ENCODE measurements at regions not wholly inside any gene's neighbourhood (a gene's known extent, or its start where the extent isn't known, plus 50 kb on each side); places are given as distances from the start of the nearest gene placed in this dataset.
"Not testable (repeated sequence)": the region's sequence is repeated elsewhere in the genome, so short reads cannot be mapped to it uniquely, and the experiment has no call there.

DNA sequence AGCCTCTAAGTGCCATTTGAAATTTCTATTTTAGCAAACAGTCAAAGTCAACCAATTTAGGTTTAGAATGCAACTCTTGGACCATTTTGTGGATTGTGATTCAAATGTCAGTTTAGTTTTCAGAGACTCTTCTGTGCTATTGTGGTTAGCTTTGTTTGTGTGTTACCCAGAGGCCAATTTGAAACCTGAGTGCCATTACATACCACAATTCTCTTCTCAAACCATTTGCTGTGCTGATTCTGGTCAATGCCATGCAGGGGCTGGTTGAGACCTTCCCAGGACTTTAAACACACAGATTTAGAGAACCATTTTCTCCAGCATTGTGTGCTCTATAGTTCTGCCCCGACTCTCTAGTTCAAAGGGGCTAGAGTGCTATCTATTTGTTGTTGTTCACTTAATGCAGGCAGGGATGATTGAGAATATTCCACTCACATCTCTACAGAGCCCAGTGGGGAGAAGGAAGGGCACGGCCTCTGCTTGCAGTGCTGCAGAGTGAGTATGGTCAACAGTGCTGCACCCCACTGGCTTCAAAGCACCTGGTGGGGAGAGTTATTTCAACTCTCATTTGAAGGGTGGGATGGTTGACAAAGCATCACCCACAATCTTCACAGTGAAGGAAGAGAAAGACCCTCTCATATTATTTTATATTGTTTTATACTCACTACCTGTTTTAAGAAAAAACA is 738.2 kb downstream of the COL12A1 start:
- no peak for DNase-seq

DNA sequence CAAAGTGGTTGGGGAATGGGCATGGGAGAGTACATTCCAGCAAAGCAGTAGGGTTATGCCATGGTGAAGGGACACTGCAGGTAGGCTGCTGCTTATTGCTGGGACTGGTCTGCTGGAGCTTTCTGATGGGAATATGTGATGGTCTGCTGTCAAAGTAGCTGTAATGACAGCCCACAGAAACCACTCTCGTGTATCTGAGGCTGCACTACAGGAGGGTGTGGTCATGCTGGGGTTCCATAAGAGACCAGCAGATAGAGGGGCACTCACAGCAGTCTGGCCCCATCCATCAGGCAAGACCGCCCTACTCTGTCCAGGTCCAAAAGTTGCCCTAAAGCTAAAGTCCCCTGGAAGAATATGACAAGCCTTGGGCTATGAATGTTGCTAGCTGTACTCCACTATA is 739.3 kb downstream of the COL12A1 start:
- no peak for DNase-seq

DNA sequence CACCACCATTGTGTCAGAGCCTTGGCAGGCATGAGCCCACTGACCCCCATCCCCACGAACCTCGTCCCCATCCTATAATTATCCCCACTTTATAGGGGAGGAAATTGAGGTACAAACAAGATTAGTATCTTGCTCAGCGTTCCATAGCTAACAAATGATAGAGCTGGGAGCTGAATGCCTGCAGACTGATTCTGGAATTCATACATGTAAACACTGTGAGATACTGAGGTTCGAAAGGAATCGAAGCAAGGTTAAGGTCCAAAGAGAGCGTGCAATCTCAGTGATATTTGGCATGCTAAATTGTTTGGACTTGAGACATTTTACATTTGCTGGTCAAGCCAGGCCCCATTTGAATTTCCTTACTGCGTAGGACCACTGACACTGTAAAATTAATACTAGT is 746.6 kb downstream of the COL12A1 start:
- DNase-seq: no peak

DNA sequence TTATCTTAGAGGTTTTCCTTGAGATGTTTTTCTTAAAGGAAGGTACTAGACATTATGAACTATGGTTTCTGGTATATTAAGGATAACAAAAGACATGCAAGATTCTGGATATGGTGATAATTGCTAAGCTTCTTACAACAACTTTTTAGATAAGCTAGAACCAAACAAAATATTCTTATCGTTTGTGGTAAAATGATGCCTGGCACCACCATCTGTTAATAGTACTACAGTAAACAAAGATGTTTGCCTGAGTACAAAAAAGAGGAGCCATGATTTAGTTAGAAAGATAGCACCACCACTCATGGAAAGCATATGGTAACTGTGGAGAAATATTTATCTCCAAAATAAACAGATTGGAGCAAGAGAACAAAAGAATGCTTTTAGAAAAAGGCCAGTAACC is 747.3 kb downstream of the COL12A1 start:
- DNase-seq: no peak

DNA sequence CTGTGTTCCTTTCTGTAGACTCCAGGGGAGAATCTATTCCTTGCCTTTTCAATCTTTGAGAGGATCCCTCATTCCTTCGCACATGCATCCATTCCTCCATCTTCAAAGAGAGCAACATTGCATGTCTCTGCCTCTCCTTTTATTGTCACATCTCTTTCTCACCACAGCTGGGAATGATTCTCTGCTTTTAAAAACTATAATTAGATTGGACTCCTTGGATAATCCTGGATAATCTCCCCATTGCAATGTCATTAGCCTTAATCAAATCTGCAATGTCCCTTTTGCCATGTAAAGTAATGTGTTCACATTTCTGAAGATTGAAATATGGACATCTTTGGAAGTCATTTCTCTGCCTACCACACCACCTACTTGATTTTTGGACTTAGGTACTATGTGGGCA is 750.1 kb downstream of the COL12A1 start:
- no peak for DNase-seq

DNA sequence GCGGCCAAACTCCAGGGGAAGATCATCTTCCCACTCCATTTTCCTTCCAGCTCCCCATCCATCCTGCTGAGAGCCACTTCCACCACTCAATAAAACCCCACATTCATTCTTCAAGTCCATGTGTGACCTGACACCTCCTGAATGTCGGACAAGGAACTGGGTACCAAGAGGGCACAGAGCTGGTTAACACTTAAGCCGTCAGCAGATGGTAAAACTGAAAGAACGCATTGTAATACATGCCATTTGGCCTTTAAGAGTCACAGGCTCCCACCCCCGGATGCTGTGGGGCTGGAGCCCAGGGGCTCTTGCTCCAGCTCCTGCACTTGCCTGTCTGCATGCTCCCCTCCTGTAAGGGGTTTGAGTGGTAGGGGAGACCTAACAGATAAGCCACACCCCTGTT is 753.9 kb downstream of the COL12A1 start:
- no peak for DNase-seq

DNA sequence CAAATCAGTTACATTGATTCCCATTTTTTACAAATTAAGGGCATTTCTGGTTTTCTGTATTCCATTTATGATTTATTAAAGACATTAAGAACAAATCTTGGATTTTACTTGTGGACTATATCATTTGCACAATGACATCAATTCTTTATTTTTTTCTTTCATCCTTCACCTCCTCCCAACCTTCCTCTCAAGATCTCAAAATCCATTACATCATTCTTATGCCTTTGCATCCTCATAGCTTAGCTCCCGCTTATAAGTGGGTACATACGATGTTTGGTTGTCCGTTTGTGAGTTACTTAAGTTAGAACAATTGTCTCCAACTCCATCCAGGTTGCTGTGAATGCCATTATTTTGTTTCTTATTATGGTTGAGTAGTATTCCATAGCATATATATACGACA is 752.8 kb downstream of the CD109 start:
- no peak for DNase-seq

DNA sequence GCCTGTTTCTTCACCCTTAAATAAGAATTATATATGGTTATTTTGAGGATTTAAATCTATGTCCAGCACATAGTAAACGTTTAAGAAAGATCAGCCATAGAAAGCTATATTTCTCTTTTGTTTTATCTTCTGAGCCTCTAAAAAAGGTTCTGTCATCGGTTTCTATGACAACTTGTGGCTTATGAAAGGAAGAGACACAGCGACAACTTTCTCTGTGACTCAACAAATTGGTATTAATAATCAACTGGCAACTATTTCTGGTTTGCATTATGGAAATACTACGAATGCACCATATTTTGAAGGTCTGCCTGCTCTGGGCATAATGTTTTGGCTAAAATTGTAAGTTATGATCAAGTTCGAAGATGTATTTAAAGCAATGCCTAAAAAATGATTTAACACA is 751.0 kb downstream of the CD109 start:
- no peak for DNase-seq

DNA sequence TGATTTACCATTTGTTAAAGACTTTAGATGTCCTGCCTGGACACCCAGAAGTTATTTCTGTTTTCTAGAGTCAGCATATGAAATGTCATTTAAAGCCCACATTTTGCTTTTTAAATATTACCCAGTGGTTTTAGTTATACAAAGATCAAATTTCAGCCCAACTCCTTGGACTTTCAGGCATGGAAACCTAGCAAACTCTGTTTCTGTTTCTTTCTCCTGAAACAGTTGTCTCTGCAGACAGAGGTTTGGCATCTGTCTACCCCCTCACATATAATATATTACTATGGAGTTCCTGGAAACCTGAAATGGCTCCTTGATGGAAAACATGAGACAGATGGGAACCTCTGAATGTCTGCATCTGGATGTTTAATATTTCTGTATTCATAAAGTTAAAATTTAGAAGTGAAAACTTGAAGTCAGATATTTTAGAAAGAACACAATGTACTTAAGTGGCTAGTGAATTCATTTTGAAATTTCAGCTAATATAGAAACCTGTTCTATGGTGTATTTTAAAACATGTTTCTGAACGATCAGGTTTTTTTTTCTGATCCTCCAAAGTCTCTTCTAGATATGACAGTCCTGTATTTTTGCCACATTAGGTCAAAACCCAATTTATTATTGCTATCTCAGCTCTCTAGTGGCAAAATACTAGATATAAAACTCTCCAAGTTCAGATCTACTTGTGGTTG is 743.3 kb downstream of the CD109 start:
- DNase-seq: no peak

DNA sequence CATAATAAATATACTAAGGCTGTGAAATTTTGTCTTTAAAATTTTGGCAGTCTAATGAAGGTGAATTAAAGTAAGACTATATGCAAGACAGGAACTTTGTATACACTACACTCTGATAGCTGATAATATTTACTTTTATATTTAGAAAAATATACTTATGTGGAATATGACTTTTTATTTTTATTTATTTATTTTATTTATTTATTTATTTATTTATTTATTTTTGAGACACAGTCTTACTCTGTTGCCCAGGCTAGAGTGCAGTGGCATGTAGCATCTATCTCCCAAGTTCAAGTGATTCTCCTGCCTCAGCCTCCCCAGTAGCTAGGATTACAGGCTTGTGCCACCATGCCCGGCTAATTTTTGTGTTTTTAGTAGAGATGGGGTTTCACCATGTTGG is 742.4 kb downstream of the CD109 start:
- not testable (repeated sequence) for DNase-seq

DNA sequence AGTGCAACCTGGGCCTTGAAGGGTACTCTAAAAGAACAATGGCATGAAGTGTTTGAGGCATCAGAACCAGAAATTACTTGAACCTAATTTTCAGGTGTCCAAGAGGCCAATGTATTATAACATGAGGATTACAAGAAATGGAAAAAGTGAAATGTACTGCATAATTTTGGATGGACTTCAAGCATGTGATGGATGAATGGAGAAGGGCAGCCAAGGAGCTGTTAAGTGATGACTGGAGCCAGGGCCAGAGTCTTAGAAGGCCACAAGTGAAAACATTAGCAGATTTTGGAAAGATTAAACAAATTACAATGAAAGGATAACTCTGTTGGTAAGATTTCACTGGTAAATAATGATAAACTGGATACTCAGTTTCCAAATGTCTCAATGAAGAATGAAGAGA is 738.2 kb downstream of the CD109 start:
- DNase-seq: no peak

DNA sequence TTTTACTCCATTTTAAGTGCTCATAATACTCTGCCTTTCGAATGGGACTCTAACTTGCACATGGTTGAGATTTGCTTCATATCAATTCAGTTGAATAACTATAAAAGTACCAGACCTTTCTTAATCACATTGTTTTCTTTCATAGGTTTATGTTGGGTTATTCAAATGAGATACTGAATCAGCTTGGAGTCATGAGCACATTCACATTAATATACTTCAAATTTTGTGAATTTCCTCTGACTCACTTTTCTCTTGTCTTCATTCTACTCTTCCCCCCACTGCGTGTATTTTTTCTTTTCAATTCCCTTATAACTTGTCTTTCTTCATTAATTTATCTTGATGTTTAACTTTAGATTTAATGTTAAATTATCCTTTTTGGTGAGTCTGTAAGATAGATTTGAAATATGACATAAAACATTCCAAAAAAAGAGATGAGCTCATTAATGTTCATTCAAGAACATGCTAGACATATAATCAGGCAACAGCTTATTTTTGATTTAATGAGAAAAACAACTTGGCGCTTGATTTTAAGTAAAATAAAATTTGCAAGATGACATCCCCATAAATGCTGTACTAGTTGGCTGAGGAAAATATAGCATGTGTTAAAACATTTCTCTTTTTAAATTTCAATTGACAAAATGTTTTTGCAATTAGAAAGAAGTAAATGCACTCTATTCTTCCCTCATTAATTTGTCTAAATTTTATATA is 736.0 kb downstream of the CD109 start:
- DNase-seq: no peak

DNA sequence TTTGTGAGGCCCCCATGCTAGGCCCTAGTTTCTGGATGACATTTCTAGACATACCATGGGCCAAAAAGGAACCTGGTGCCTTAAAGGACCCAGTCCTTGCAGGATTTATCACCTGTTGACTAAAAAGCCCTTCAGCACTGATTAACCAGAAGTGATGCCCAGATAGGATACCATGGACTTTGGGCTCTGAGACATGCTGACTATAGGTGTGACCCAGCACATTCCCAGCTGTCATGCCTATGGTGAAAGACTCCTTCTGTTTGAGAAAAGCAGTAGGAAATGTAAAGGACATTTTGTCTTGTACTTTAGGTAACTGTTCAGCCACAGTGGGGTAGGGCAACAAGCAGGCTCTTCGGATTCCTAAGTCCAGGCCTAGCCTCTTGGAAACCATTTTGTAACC is 724.2 kb downstream of the CD109 start:
- no peak for DNase-seq

DNA sequence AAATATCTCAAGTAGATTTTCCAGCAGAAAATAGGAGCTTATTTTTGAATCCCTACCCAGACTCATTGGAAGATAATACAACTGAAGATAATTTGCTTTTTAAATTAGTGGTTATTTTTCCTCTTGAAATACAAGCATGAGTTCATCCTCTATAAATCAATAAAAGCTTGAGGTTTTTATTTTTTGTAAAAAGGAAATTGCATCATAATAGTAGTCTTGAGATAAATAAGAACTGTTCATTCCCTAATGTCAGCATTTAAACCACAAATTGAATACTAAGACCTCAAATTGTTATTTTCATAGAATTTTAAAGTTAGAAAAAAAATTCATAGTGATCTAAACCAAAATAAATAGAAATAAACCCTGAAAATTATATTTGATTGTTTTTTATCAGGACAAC is 719.1 kb downstream of the CD109 start:
- no peak for DNase-seq

DNA sequence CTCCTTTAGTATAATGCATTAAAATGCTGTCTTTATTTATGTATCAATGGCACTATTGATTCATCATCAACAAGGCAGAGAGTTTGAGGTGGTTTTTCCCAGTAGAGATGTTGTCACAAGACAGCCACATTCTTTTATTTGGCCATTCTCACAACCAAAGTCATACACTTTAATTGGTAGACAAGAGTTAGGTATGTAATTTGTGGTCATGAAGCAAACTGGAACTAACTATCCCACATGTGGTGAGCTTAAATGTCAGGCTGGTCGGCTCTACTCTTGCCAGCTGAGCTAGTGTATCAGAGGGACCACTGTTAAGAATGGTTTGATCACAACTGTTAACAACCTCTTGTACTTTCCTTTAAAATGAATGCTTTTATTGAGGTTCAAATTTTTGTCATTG is 714.6 kb downstream of the CD109 start:
- DNase-seq: no peak

DNA sequence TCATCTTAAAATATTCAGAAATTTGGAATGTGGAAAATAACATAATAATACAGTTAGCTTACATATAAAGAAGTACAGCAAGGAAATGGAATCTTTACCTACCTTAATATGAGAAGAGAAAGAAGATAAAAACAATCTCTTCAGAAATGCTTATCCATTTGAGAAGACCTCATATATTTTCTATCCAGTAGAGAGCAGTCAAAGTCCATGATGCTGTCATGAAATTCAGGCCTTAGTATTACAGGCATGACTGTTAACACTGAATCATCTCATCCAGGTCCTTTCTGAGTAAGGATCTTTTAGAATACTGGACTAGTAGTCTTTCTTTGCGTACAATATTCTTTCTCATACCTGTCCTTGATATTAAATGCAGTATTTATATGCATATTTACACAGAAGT is 713.4 kb downstream of the CD109 start:
- DNase-seq: no peak

DNA sequence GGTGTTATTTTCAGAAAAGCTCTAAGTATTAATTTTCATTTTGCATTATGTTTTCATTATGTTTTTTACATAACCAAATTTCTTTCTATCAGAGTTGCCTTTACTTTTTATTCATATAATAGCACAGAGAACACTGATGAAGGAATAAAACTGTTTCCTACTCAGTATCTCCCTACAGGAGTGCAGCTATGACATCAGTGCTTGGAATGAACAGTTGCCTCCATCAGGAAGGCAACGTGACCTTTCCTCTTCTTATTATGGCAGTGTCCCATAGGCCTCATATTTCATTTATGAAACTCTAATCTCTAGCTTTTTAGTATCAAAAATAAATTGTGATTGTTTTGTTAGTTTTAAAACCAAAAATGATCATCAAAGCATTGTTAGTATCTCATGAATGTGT is 712.8 kb downstream of the CD109 start:
- DNase-seq: no peak

DNA sequence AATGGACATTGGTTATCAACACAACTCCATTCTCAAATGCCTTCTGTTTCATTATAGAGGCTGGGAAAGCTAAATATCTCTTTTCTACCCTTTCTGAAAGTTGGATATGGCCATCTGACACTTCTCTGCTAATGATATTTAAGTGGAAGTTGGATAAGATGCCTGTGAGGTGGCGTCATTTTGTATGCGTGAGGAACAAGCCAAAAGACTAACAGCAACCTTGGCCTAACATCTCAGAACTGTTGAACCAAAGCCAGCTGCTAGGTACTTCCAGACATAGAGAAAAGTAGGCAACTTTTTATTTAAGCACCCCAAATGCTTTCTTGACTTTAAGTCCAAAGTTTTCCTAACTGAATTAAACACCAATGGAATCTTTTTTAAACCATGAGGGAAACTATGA is 708.4 kb downstream of the CD109 start:
- DNase-seq: no peak

DNA sequence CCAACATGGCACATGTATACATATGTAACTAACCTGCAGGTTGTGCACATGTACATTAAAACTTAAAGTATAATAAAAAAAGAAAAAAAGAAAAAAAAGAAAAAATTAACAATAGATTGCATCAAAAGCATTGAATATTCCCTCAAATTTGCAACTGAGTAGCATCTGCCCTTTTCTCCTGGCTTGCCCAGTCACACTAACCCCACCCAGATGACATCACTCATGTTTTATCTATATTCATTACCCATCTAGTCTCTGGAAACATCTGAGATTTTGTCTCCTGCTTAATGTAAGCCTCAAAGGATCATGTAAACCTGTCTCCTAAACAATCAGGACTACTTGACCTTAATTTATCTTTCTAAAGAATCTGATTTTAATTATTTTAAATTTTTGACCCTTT is 706.8 kb downstream of the CD109 start:
- no peak for DNase-seq

DNA sequence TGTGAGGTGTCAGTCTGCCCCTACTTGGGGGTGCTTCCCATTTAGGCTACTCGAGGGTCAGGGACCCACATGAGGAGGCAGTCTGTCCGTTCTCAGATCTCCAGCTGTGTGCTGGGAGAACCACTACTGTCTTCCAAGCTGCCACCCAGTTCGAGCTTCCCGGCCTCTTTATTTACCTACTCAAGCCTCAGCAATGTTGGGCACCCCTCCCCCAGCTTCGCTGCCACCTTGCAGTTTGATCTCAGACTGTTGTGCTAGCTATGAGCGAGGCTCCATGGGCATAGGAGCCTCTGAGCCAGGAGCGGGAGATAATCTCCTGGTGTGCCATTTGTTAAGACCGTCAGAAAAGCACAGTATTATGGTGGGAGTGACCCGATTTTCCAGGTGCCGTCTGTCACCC is 682.4 kb downstream of the CD109 start:
- DNase-seq: not testable (repeated sequence)

DNA sequence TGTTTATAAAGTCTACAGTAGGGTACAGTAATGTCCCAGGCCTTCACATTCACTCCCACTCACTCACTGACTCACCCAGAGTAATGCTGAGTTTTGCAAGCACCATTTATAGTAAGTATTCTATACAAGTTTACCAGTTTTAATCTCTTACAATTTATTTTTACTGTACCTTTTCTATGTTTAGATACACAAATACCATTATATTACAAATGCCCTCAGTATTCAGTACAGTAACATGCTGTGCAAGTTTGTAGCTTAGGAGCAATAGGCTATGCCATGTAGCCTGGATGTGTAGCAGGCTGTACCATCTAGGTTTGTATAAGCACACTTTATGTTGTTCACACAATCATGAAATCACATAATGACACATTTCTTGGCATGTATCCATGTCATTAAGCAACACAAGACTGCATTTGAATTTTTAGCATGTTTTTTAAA is 673.6 kb downstream of the CD109 start:
- DNase-seq: no peak

DNA sequence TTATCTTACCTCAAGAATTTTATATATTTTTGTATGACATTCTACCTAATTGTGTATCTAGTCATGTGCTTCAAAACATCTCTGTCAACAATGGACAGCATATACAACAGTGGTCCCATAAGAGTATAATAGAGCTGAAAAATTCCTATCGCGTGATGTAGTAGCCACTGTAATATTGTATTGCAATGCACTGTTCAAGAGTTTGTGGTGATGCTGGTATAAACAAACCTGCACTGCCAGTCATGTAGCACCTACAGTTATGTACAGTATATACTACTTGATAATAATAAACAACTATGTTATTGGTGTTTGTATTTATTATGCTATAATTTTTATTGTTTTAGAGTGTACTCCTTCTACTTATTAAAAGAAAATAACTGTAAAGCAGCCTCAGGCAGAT is 672.7 kb downstream of the CD109 start:
- no peak for DNase-seq

DNA sequence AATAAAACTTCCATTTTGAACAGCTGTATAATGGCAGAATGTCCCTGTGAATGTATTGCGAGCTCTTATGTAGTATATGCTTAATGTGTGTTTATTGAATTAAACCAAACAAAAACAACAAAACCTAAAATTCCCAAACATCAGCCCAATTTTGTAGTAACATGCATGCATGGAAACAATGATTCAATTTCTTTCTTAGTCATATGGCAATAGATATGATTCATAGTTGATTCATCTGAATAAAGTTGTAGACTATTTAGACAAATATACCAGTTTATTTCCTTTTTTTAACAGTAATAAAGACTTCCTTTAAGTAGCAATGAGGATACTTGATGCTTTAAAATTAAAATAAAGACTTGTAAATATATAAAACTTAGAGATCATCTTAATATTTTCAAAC is 670.6 kb downstream of the CD109 start:
- no peak for DNase-seq

DNA sequence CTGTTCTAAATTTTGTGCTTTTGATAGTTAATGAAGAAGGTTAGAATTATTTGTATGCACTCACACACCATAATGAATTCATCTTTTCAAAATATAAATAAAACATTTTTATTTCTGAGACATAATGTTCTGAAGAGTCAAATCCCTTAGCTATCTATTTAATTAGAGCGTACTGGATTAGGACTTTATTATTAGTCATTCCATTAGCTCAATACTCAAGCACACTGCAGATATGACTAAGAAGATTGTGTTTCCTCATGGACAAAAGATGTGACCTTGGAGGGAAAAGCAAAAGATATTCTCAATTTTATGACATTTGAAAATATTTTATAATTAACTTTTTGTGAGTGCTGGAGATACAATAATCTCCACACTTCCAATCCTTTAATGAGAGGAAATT is 666.4 kb downstream of the CD109 start:
- no peak for DNase-seq

Measured in NCI-H1105 treated with DMSO at 0.1 percent for 48 hours (cell line).